Caco-2 (cell line): ENCODE measurements at regions not wholly inside any gene's neighbourhood (a gene's known extent, or its start where the extent isn't known, plus 50 kb on each side); places are given as distances from the start of the nearest gene placed in this dataset.

Experiments used
- BruUV-seq: library from RNA; stranded (reverse); fragments of 400-500 nt; replicated peaks from 2 replicates; lab custom pipeline; 2021; lab: Mats Ljungman, UMichigan
- CTCF ChIA-PET: fragments of 300-600 bp; sonication (Branson Sonifier 250); formaldehyde crosslinking; loops from one replicate; lab custom pipeline; 2022; ENCODE audit warnings: antibody characterized with exemption; lab: Charles Lee
- POLR2A ChIA-PET: fragments of 300-600 bp; sonication (Branson Sonifier 250); formaldehyde crosslinking; loops from one replicate; lab custom pipeline; 2022; ENCODE audit warnings: antibody characterized with exemption; lab: Charles Lee
- DNase-seq, 2 experiments: peaks; one replicate each; pipeline versions ENCODE4 v3.0.0 to v3.0.0-alpha.2; 2020 to 2022
- H3K27me3 ChIP-seq: replicated peaks from 2 replicates; pipeline ENCODE4 v1.6.0; 2011; ENCODE audit warnings: low read length; ENCODE audit not compliant: control insufficient read depth, insufficient read depth
- H3K36me3 ChIP-seq: 2 replicates; pipeline ENCODE4 v1.5.1; 2011; ENCODE audit warnings: low read length; ENCODE audit not compliant: control insufficient read depth, insufficient read depth
- H3K4me1 ChIP-seq: fragments of 250-450 bp; sonication (Bioruptor Pico); 2 replicates; pipeline ENCODE4 v1.5.1; 2020; ENCODE audit warnings: mild to moderate bottlenecking
- H3K4me3 ChIP-seq: 2 replicates; pipeline ENCODE4 v1.5.1; 2011; ENCODE audit warnings: low read depth, mild to moderate bottlenecking, control low read depth, low read length
- H3K9me3 ChIP-seq: fragments of 250-450 bp; sonication (Bioruptor Pico); 2 replicates; pipeline ENCODE4 v1.5.1; 2020; ENCODE audit warnings: mild to moderate bottlenecking, moderate library complexity
- H3K27ac Mint-ChIP-seq: one replicate; pipeline ENCODE4 v1.8.0; 2022; ENCODE audit warnings: mixed read lengths; ENCODE audit not compliant: unreplicated experiment
- H3K27me3 Mint-ChIP-seq: one replicate; pipeline ENCODE4 v1.8.0; 2022; ENCODE audit warnings: mixed read lengths; ENCODE audit not compliant: insufficient read depth, unreplicated experiment
- H3K36me3 Mint-ChIP-seq: one replicate; pipeline ENCODE4 v1.8.0; 2022; ENCODE audit warnings: mild to moderate bottlenecking, mixed read lengths; ENCODE audit not compliant: insufficient read depth, unreplicated experiment
- H3K4me1 Mint-ChIP-seq: one replicate; pipeline ENCODE4 v1.8.0; 2022; ENCODE audit warnings: low read depth, mixed read lengths; ENCODE audit not compliant: unreplicated experiment
- H3K4me3 Mint-ChIP-seq: one replicate; pipeline ENCODE4 v1.8.0; 2022; ENCODE audit warnings: mild to moderate bottlenecking, moderate library complexity, mixed read lengths; ENCODE audit not compliant: unreplicated experiment
- H3K9me3 Mint-ChIP-seq: one replicate; pipeline ENCODE4 v1.8.0; 2022; ENCODE audit warnings: mixed read lengths; ENCODE audit not compliant: unreplicated experiment
- CTCF ChIP-seq, 2 experiments: fragments of 200-600 bp in 1 of 2; IDR thresholded peaks; 1 replicate in 1 of 2; 2 replicates in 1 of 2; pipeline versions ENCODE4 v1.5.1 to v1.8.0; 2011 to 2022; ENCODE audit warnings: antibody characterized with exemption in 1 of 2, control low read depth in 1 of 2, inconsistent platforms in 1 of 2, low read depth in 1 of 2, low read length in 1 of 2, mild to moderate bottlenecking in 1 of 2, moderate library complexity in 1 of 2; ENCODE audit not compliant: insufficient read depth in 1 of 2, severe bottlenecking in 1 of 2, unreplicated experiment in 1 of 2
- intact Hi-C: fragments of 100-400 bp; cut with micrococcal nuclease; formaldehyde crosslinking; loops from one replicate; pipeline ENCODE4 v1.10.0; 2022; ENCODE audit not compliant: unreplicated experiment

GRCh38 chr7:42993038-42993437 is 60.9 kb downstream of the MRPL32 start:
- H3K9me3 ChIP-seq, result no peaks in the 10 kb centered on the region
- Mint-ChIP-seq H3K36me3 (peaks cover 6% of the 10 kb centered on the region), H3K4me3 (no peak overlapping the region), H3K9me3 (no peaks in the 10 kb centered on the region), H3K27me3 (peaks cover 33% of the 10 kb centered on the region), H3K27ac (no peak overlapping the region), H3K4me1 (no peaks in the 10 kb centered on the region)
- ChIA-PET CTCF (interaction anchor here (0.7 kb wide), 1 partner anchor 36 kb away, joined by 3 read pairs; no protein-coding TSS in a partner anchor), POLR2A (no interaction called here)
- H3K27me3 ChIP-seq, result no peaks in the 10 kb centered on the region; the same call in none of the 2 replicates
- TF ChIP-seq CTCF (IDR thresholded peaks at IDR 0.05; ENCODE audit: insufficient read depth in 1 of 2, low read depth in 1 of 2, low read length in 1 of 2, severe bottlenecking in 1 of 2, unreplicated experiment in 1 of 2), result no peak
- H3K36me3 ChIP-seq, result no peaks in the 10 kb centered on the region
- BruUV-seq, result no TSS peak
- no peak for DNase-seq
- intact Hi-C loops, result no loop called here
- no peaks in the 10 kb centered on the region for H3K4me1 ChIP-seq
- H3K4me3 ChIP-seq, result no peak overlapping the region

- no peaks in the 10 kb centered on the region for H3K9me3 Mint-ChIP-seq
- Histone ChIP-seq H3K4me1 (no peaks in the 10 kb centered on the region), H3K4me3 (no peak overlapping the region), H3K27me3 (no peaks in the 10 kb centered on the region; the same call in none of the 2 replicates), H3K9me3 (no peaks in the 10 kb centered on the region), H3K36me3 (no peaks in the 10 kb centered on the region)
- no peak overlapping the region for H3K27ac Mint-ChIP-seq
- TF ChIP-seq CTCF (IDR thresholded peaks at IDR 0.05; ENCODE audit: insufficient read depth in 1 of 2, low read depth in 1 of 2, low read length in 1 of 2, severe bottlenecking in 1 of 2, unreplicated experiment in 1 of 2), result no peak
- no TSS peak for BruUV-seq
- H3K27me3 Mint-ChIP-seq, result peaks cover 27% of the 10 kb centered on the region
- H3K4me3 Mint-ChIP-seq, result no peak overlapping the region
- ChIA-PET POLR2A (no interaction called here), CTCF (no interaction called here)
- no peaks in the 10 kb centered on the region for H3K4me1 Mint-ChIP-seq
- H3K36me3 Mint-ChIP-seq, result peaks cover 6% of the 10 kb centered on the region
- DNase-seq, result no peak
- intact Hi-C loops, result no loop called here
These were observed 61.9 kb downstream of the MRPL32 start for GRCh38 chr7:42994096-42994495.

GRCh38 chr7:42997611-42998010 is 65.4 kb downstream of the MRPL32 start:
- no peak for TF ChIP-seq CTCF (IDR thresholded peaks at IDR 0.05; ENCODE audit: insufficient read depth in 1 of 2, low read depth in 1 of 2, low read length in 1 of 2, severe bottlenecking in 1 of 2, unreplicated experiment in 1 of 2)
- DNase-seq, result no peak
- Mint-ChIP-seq H3K27me3 (peaks cover 19% of the 10 kb centered on the region), H3K9me3 (no peaks in the 10 kb centered on the region), H3K27ac (no peak overlapping the region), H3K4me1 (no peaks in the 10 kb centered on the region), H3K4me3 (no peak overlapping the region), H3K36me3 (peaks cover 6% of the 10 kb centered on the region)
- Histone ChIP-seq H3K4me1 (no peaks in the 10 kb centered on the region), H3K4me3 (no peak overlapping the region), H3K27me3 (no peaks in the 10 kb centered on the region), H3K9me3 (no peaks in the 10 kb centered on the region), H3K36me3 (no peaks in the 10 kb centered on the region)
- no TSS peak for BruUV-seq
- POLR2A ChIA-PET, result no interaction called here
- CTCF ChIA-PET, result no interaction called here
- intact Hi-C loops, result no loop called here
